ENCODE measurements at regions not wholly inside any gene's neighbourhood (a gene's known extent, or its start where the extent isn't known, plus 50 kb on each side); places are given as distances from the start of the nearest gene placed in this dataset.
"Not testable (repeated sequence)": the region's sequence is repeated elsewhere in the genome, so short reads cannot be mapped to it uniquely, and the experiment has no call there.

DNA sequence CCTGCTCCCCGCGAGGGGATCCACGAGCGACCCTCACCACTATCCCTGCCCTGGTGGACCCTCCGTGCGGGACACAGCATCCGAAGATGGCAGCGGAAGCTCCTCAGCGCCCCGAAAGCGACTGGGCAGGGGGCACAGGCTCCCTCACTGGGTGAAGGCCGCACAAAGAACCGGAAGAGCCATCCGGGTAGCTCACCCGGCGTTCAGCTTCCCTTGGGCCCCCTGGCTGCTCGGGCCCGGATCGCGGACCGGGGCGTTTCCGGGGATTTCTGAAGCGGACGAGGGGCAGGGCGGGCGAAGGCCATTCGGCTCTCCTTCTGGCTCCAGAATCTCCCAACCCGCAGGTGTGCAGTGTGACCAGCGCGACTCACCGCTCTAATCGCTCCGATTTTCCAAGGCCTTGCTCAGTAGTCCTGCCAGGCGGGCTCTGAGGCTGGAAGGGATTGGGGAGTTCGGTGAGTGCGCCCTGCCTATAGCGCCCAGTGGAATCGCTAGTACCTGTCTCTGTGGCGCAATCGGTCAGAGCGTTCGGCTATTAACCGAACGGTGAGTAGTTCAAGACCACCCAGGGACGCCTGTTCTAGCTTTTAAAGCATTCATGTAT, 94.3 kb upstream of the NBPF11 start:
- not testable (repeated sequence) for H3K4me1 Mint-ChIP-seq (ENCODE audit: low read depth in 2 of 2); DNase-seq; H3K9me3 Mint-ChIP-seq; H3K4me3 Mint-ChIP-seq; ATAC-seq (replicated peaks); H3K36me3 Mint-ChIP-seq (ENCODE audit: insufficient read depth); H3K27ac Mint-ChIP-seq; H3K27me3 Mint-ChIP-seq

DNA sequence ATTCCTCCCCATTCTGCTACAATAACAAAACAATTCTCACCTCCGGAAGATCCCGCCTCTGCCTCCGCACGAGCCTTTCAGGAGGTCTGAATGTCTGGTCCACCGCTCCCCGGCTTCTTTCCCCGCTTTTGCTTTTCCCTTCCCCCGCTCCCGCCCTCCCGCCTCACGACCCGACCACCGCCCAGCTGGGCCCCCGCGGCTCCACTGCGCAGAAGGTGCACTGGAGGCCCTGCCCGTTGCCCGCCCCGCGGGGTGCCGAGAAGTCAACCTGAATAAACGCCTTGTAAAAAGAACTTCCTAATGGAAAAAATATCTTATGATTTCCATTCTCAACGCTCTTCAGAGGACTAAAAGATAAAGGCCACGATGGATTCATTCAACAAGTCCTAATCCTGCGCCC, 93.8 kb upstream of the NBPF11 start:
- H3K27ac Mint-ChIP-seq; ATAC-seq (replicated peaks); H3K4me1 Mint-ChIP-seq (ENCODE audit: low read depth in 2 of 2); H3K9me3 Mint-ChIP-seq; H3K36me3 Mint-ChIP-seq (ENCODE audit: insufficient read depth); DNase-seq; H3K4me3 Mint-ChIP-seq; H3K27me3 Mint-ChIP-seq: not testable (repeated sequence)

DNA sequence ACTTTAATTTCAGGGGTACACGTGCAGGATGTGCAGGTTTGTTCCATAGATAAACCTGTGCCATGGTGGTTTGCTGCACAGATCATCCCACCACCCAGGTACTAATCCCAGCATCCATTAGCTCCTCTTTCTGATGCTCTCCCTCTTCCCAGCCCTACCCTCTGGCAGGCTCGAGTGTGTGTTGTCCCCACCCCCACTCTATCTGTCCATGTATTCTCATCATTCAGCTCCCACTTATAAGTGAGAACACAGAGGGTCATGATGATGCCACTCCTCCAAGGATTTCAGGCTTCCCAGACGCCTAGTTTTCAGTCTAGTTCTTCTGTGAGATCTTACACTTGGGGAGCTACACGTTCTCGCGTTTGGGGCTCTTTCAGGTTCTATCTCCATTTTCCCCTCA, 93.4 kb upstream of the NBPF11 start:
- not testable (repeated sequence) for H3K27me3 Mint-ChIP-seq; H3K4me3 Mint-ChIP-seq; ATAC-seq (replicated peaks); H3K4me1 Mint-ChIP-seq (ENCODE audit: low read depth in 2 of 2); H3K27ac Mint-ChIP-seq; H3K9me3 Mint-ChIP-seq; DNase-seq; H3K36me3 Mint-ChIP-seq (ENCODE audit: insufficient read depth)

DNA sequence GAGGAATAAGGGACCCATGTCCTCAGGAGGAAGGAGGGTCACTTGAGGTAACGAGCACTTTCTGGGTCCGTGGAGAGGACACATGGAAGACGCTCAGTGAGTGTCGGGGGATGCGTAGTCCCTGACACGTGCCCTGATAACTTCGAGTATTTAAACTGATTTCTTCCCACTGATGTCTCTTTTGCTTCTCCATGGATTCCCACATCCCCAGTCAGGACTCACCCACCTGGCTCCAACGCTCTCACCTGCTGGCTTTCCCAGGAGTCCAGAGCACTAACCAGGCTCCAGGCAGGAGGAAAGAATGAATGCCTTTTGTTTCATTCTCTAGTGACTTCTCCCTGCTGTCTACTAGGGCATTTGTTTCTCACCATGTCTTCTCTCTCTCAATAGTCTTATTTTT, 81.2 kb upstream of the NBPF11 start:
- not testable (repeated sequence) for H3K36me3 Mint-ChIP-seq (ENCODE audit: insufficient read depth); H3K27ac Mint-ChIP-seq; H3K9me3 Mint-ChIP-seq; H3K4me3 Mint-ChIP-seq; H3K27me3 Mint-ChIP-seq; DNase-seq; H3K4me1 Mint-ChIP-seq (ENCODE audit: low read depth in 2 of 2); ATAC-seq (replicated peaks)

DNA sequence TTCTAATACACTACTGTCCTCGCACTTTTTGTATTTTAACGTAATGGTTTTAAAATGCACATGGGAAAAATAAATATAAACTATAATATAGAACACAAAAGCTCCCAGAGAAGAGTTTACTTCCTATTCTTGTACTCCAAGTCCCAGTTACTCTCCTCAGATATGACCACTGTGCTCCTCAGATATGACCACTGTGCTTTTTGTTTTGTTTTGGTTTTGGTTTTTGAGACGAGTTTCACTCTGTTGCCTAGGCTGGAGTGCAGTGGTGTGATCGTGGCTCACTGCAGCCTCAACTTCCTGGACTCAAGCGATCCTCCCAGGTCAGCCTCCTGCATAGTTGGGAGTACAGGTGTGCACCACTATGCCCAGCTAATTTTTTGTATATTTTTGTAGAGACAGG, 76.8 kb upstream of the NBPF11 start:
- not testable (repeated sequence) for H3K36me3 Mint-ChIP-seq (ENCODE audit: insufficient read depth); H3K4me1 Mint-ChIP-seq (ENCODE audit: low read depth in 2 of 2)

DNA sequence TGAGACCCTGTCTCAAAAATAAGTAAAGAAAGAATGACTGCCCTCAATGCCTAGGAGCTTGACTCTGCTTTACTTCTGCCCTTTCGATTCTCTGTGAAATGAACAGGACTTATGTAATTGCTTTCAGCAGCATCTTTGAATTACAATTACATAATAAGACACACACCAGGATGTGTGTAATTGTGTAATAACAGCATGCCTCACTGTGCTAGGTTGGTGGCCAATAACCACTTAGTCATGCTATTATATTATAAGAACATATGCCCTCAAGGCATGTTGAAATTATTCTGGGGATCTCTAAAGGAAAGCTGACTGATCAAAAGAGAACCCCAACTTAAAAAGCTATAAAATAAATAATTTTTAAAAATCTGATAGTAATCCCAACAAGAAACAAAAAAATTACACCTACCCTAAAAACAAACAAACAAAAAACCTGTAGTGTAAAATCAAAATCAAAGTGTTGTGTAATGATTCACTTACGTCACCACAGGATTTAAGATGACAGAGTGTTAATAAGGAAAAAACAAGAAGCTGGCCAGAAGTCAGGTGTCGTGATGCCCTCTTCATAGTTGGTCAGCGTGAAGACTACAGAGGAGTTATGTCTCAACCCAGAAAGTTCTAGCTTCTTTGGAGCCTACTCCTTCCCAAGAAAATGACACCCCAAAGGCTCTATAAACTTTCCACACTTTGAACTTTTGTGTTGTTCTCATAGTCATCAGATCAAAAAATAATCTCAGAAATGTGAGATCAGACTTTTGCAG, 70.5 kb upstream of the NBPF11 start:
- not testable (repeated sequence) for H3K4me1 Mint-ChIP-seq (ENCODE audit: low read depth in 2 of 2); DNase-seq; H3K27ac Mint-ChIP-seq; H3K27me3 Mint-ChIP-seq; H3K36me3 Mint-ChIP-seq (ENCODE audit: insufficient read depth); ATAC-seq (replicated peaks); H3K9me3 Mint-ChIP-seq; H3K4me3 Mint-ChIP-seq

More for the DNA sequence above, 76.8 kb upstream of the NBPF11 start:
- not testable (repeated sequence) for ATAC-seq (replicated peaks); DNase-seq; H3K27me3 Mint-ChIP-seq; H3K27ac Mint-ChIP-seq; H3K9me3 Mint-ChIP-seq; H3K4me3 Mint-ChIP-seq

DNA sequence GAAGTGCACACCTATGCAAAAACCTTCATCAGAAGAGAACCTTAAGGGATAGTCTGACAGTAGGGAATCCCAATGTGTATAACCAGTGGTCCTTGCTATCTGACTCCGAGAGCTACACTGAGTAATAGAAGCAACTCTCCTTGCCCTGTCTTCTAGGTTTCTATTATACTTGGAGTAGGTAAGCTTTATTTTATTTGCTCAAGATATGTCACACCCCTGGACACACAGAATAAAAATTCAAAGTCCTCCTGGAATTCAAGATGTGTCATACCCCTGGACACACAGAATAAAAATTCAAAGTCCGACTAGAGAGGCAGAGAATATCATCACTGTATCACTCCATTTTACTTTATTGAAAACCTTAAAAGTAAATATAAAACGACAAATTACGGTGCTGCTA, 69.5 kb upstream of the NBPF11 start:
- not testable (repeated sequence) for ATAC-seq (replicated peaks); H3K27me3 Mint-ChIP-seq; H3K9me3 Mint-ChIP-seq; H3K36me3 Mint-ChIP-seq (ENCODE audit: insufficient read depth); DNase-seq; H3K4me3 Mint-ChIP-seq; H3K4me1 Mint-ChIP-seq (ENCODE audit: low read depth in 2 of 2); H3K27ac Mint-ChIP-seq

DNA sequence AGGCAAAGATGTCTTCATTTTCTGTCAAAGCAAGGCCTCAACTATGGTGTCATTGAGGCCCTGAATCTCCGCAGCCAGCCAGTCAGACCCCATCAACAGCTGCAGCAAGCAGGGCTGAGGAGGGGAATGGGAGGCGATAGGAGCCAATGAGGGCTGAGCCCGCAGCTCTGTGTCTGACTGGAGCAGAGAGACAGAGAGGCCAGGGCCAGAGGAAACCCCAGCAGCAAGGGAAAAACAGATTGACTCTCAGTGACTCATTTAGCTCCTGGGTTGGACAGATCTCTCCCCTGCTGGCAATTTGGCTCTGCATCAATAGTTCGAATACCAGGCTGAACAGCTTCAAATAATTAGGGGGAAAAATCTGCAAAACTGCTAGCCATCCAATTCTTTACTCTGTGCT, 67.1 kb upstream of the NBPF11 start:
- H3K27ac Mint-ChIP-seq; H3K36me3 Mint-ChIP-seq (ENCODE audit: insufficient read depth); H3K27me3 Mint-ChIP-seq; H3K4me1 Mint-ChIP-seq (ENCODE audit: low read depth in 2 of 2); DNase-seq; ATAC-seq (replicated peaks); H3K9me3 Mint-ChIP-seq; H3K4me3 Mint-ChIP-seq: not testable (repeated sequence)

DNA sequence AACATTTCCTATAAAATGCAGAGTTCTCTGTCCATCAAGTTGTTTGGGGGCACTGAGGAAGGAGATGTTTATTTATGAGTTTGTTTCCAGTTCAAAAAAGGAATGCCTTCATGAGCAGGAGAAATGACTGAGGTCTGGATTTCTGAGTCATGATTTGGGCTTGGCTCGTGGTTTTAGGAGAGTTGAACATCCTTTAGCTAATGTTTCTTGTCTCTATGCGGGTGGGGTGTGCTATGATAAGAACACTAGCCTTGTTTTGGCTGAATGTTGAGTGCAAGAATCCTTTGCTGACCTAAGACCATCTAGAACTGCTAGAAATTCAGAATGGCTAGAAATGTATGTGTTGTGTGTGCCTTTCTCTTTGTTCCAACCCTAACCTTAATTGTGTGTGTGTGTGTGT, 59.1 kb upstream of the NBPF11 start:
- H3K27ac Mint-ChIP-seq; H3K27me3 Mint-ChIP-seq; DNase-seq; H3K4me3 Mint-ChIP-seq; H3K9me3 Mint-ChIP-seq; ATAC-seq (replicated peaks); H3K36me3 Mint-ChIP-seq (ENCODE audit: insufficient read depth); H3K4me1 Mint-ChIP-seq (ENCODE audit: low read depth in 2 of 2): not testable (repeated sequence)

DNA sequence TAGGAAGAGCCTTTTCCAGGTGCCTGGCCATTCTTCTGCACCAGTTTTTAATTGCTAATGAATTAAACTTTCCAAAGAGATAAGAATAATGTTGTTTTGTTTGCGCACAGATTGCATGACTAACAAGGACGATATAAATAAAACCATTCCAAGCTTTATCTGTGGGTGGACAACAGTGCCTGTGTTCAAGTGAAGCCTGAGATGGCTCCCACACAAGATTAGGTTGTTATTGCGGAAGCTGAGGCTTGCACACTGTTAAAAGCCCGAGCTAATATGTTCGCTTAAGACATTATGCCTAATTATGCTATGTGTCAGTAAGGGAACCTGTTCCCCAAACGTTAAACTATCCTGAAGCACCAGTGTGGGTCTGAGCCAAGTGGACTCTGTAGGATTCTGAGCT, 58.5 kb upstream of the NBPF11 start:
- not testable (repeated sequence) for H3K9me3 Mint-ChIP-seq

DNA sequence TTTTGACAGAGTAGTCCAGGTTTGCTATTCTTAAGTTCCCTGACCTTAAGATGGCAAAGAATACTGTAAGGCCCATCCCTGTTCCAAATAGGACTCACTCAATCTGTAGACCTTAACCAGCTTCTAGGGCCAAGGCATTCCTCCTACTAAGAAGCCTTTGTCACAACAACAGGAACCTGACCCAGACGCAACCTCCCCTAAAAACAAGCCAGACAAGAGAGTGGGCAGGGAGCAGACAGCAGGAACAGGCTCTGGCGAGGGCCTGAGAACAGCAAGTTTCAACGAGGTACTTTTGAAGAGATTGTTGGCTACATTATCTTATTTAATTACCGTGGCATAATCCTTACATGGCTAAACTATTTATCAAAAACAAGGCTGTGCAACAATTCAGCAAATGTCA, 58.1 kb upstream of the NBPF11 start:
- not testable (repeated sequence) for H3K4me3 Mint-ChIP-seq; ATAC-seq (replicated peaks); H3K36me3 Mint-ChIP-seq (ENCODE audit: insufficient read depth); H3K4me1 Mint-ChIP-seq (ENCODE audit: low read depth in 2 of 2); DNase-seq; H3K27me3 Mint-ChIP-seq; H3K9me3 Mint-ChIP-seq; H3K27ac Mint-ChIP-seq

More for the DNA sequence above, 58.5 kb upstream of the NBPF11 start:
- not testable (repeated sequence) for H3K27me3 Mint-ChIP-seq; H3K4me3 Mint-ChIP-seq; H3K4me1 Mint-ChIP-seq (ENCODE audit: low read depth in 2 of 2); ATAC-seq (replicated peaks); H3K36me3 Mint-ChIP-seq (ENCODE audit: insufficient read depth); DNase-seq; H3K27ac Mint-ChIP-seq

DNA sequence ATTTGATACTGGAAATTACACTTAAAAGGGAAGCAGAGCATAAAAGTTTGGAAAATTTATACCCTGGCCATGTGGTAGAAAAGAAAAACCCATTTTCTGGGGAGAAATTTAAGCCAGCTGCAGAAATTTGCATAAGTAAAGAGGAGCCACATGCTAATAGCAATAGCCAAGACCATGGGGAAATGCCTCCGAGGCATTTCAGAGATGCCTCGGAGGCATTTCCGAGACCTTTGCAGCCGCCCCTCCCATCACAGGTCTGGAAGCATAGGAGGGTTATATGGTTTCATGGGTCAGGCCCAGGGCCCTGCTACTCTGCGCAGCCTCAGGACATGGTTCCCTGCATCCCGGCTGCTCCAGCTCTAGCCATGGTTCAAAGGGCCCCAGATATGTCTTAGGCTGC, 49.9 kb upstream of the NBPF11 start:
- not testable (repeated sequence) for DNase-seq; ATAC-seq (replicated peaks); H3K9me3 Mint-ChIP-seq; H3K27ac Mint-ChIP-seq; H3K36me3 Mint-ChIP-seq (ENCODE audit: insufficient read depth); H3K4me3 Mint-ChIP-seq; H3K27me3 Mint-ChIP-seq; H3K4me1 Mint-ChIP-seq (ENCODE audit: low read depth in 2 of 2)
